MCF 10A (cell line): ENCODE measurements at regions not wholly inside any gene's neighbourhood (a gene's known extent, or its start where the extent isn't known, plus 50 kb on each side); places are given as distances from the start of the nearest gene placed in this dataset.

ENCODE experiments used
- BruUV-seq: library from RNA; stranded (reverse); fragments of 400-500 nt; replicated peaks from 2 replicates; lab custom pipeline; 2021; lab: Mats Ljungman, UMichigan
- CTCF ChIA-PET: fragments of 300-600 bp; sonication (Branson Sonifier 250); formaldehyde crosslinking; extraction: SDS; loops from one replicate; lab custom pipeline; 2021; ENCODE audit warnings: antibody characterized with exemption, inconsistent platforms; lab: Yijun Ruan, JAX
- POLR2A ChIA-PET: fragments of 300-600, 350-650 bp; sonication (Branson Sonifier 250); formaldehyde crosslinking; extraction: SDS; loops from one replicate; lab custom pipeline; 2020; ENCODE audit warnings: antibody characterized with exemption, inconsistent platforms; lab: Yijun Ruan, JAX
- DNase-seq: peaks from one replicate; pipeline ENCODE4 v3.0.0-alpha.2; 2018; ENCODE audit not compliant: unreplicated experiment
- H3K27ac Mint-ChIP-seq: one replicate; pipeline ENCODE4 v1.8.0; 2022; ENCODE audit warnings: mild to moderate bottlenecking, low read depth, mixed read lengths; ENCODE audit not compliant: unreplicated experiment
- H3K27me3 Mint-ChIP-seq: one replicate; pipeline ENCODE4 v1.8.0; 2022; ENCODE audit warnings: mixed read lengths; ENCODE audit not compliant: insufficient read depth, unreplicated experiment
- H3K36me3 Mint-ChIP-seq: one replicate; pipeline ENCODE4 v1.8.0; 2022; ENCODE audit warnings: mild to moderate bottlenecking, moderate library complexity, mixed read lengths; ENCODE audit not compliant: insufficient read depth, unreplicated experiment
- H3K4me1 Mint-ChIP-seq: one replicate; pipeline ENCODE4 v1.8.0; 2022; ENCODE audit warnings: mixed read lengths; ENCODE audit not compliant: insufficient read depth, unreplicated experiment
- H3K4me3 Mint-ChIP-seq: one replicate; pipeline ENCODE4 v1.8.0; 2022; ENCODE audit warnings: mild to moderate bottlenecking, moderate library complexity, mixed read lengths; ENCODE audit not compliant: unreplicated experiment
- H3K9me3 Mint-ChIP-seq: one replicate; pipeline ENCODE4 v1.8.0; 2022; ENCODE audit warnings: mixed read lengths; ENCODE audit not compliant: unreplicated experiment
- intact Hi-C: fragments of 100-400 bp; cut with micrococcal nuclease; formaldehyde crosslinking; loops from 2 replicates; pipeline ENCODE4 v1.14.1; 2022
- TF ChIP-seq, protein P1 (sequence below): fragments of 200-600 bp; IDR thresholded peaks from one replicate; pipeline ENCODE4 v1.8.0; 2022; ENCODE audit warnings: antibody characterized with exemption, mild to moderate bottlenecking; ENCODE audit not compliant: unreplicated experiment

DNA sequence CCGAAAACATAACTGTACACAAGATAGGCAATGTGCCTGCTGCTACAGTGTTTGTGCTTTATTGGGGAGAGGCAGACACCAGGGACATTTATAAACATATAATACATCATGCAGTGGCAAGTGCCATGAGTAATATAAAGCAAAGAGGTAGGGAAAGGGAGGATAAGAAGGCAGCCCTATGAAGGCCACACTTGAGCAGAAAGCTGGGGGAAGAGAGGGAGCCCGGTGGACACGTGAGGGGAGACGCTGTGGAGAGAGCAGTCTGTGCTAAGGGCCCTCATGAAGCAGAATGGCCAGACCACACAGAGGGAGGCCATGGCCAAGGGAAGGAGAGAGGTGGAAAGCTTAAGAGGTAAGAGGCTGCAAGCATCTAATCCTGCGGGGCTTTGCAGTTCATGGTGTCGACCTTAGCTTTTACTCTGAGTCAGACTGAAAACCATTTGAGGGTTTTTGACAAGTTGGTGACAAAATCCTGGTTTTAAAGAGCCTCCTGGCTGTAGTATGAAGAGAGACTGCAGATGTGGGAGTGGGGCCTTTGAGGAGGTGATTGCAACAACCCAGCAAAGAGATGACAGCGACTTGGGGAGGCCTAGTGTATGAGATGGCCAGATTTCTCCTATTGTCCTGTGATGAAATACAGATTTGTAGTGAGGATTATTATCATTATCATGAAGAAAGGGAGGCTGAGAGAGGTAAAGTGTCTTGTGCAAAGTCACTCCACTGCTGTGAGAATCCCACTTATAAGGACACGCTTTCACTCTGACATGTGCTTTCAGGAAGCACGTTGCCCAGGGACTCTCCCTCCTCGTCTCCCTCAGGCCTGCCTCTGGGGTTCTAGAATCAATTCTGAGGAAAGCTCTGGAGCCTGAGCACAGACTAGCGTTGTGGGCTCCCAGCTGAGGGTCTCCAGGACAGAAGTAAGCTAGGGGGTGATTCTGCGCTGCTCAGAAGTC is 192.9 kb downstream of the RHOU start:
- DNase-seq, result no peak
- Mint-ChIP-seq H3K4me1 (no peaks in the 10 kb centered on the region), H3K36me3 (peaks cover 4% of the 10 kb centered on the region), H3K27me3 (peaks cover 47% of the 10 kb centered on the region), H3K27ac (no peak overlapping the region), H3K4me3 (no peak overlapping the region), H3K9me3 (no peaks in the 10 kb centered on the region)
- POLR2A ChIA-PET, result interaction anchor here (0.7 to 1.4 kb wide), 2 partner anchors 14 to 219 kb away, joined by 3 read pairs; no protein-coding TSS in a partner anchor
- intact Hi-C loops, result no loop called here
- BruUV-seq, result no TSS peak
- CTCF ChIA-PET, result interaction anchor here (0.6 kb wide), 1 partner anchor 327 kb away, joined by 3 read pairs; no protein-coding TSS in a partner anchor
- TF ChIP-seq, protein P1, sequence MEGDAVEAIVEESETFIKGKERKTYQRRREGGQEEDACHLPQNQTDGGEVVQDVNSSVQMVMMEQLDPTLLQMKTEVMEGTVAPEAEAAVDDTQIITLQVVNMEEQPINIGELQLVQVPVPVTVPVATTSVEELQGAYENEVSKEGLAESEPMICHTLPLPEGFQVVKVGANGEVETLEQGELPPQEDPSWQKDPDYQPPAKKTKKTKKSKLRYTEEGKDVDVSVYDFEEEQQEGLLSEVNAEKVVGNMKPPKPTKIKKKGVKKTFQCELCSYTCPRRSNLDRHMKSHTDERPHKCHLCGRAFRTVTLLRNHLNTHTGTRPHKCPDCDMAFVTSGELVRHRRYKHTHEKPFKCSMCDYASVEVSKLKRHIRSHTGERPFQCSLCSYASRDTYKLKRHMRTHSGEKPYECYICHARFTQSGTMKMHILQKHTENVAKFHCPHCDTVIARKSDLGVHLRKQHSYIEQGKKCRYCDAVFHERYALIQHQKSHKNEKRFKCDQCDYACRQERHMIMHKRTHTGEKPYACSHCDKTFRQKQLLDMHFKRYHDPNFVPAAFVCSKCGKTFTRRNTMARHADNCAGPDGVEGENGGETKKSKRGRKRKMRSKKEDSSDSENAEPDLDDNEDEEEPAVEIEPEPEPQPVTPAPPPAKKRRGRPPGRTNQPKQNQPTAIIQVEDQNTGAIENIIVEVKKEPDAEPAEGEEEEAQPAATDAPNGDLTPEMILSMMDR, result no peak

DNA sequence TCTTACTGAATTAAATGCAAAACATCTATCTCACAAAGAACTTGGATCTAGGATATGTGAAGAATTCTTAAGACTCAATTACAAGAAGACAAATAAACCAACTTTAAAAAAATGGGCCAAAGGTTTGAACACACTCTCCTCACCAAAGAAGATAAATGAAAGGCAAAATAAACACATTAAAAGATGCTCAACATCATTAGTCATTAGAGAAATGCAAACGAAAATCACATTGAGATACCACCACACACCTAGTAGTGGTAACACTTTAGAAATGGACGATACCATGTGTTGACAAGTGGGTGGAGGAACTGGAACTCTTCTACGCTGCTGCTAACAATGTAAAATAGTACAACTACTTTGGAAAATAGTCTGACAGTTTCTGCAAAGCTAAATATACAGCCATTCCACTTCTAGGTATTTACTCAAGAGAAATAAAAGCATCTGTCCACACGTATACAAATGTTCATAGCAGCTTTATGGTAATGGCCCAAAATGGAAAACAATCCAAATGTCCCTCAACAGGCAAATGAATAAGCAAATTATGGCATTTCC is 194.3 kb downstream of the RHOU start:
- POLR2A ChIA-PET, result interaction anchor here (0.9 to 1.1 kb wide), 2 partner anchors 13 to 105 kb away, joined by 3 read pairs; no protein-coding TSS in a partner anchor
- CTCF ChIA-PET, result interaction anchor here (0.6 to 0.9 kb wide), 3 partner anchors 23 to 326 kb away, joined by 3 to 4 read pairs (median 3); no protein-coding TSS in a partner anchor
- no peaks in the 10 kb centered on the region for H3K9me3 Mint-ChIP-seq
- intact Hi-C loops, result no loop called here
- TF ChIP-seq, protein P1, result no peak
- H3K36me3 Mint-ChIP-seq, result peaks cover 4% of the 10 kb centered on the region
- no peak for DNase-seq
- BruUV-seq, result no TSS peak
- peaks cover 61% of the 10 kb centered on the region for H3K27me3 Mint-ChIP-seq
- H3K27ac Mint-ChIP-seq, result no peak overlapping the region
- H3K4me1 Mint-ChIP-seq, result no peaks in the 10 kb centered on the region
- H3K4me3 Mint-ChIP-seq, result no peak overlapping the region

DNA sequence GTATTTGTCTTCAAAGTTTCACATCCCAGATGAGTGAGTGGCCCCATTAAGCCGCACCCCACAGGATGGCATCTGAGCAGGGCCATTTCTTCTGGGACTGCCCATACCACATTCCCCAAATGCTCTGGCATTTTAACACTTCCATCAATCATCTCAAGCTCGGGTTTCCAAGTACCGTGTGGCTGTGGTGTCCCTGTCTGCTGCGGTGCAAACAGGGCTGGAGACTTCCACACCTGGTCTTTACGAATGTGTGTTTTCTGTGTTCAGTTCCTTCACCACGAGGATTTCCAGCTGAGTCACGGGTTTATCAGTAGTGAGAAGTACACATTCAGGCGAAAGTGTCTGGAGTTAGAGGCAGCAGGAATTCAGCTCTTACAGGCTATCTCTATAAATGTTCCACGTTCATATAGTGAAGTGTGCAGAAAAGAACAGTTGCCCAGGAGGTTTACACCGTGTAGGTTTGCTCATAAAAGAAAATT is 195.2 kb downstream of the RHOU start:
- ChIA-PET POLR2A (interaction anchor here (0.7 to 1.2 kb wide), 3 partner anchors 28 to 298 kb away, joined by 3 to 4 read pairs (median 4); no protein-coding TSS in a partner anchor), CTCF (interaction anchor here (0.6 to 1.8 kb wide), 3 partner anchors 8 to 57 kb away, joined by 3 to 4 read pairs (median 4); no protein-coding TSS in a partner anchor)
- H3K4me1 Mint-ChIP-seq, result no peaks in the 10 kb centered on the region
- no TSS peak for BruUV-seq
- no peak overlapping the region for H3K4me3 Mint-ChIP-seq
- peaks cover 4% of the 10 kb centered on the region for H3K36me3 Mint-ChIP-seq
- no peak overlapping the region for H3K27ac Mint-ChIP-seq
- no peak for DNase-seq
- H3K9me3 Mint-ChIP-seq, result no peaks in the 10 kb centered on the region
- peaks cover 61% of the 10 kb centered on the region for H3K27me3 Mint-ChIP-seq
- intact Hi-C loops, result no loop called here
- TF ChIP-seq, protein P1, result no peak

DNA sequence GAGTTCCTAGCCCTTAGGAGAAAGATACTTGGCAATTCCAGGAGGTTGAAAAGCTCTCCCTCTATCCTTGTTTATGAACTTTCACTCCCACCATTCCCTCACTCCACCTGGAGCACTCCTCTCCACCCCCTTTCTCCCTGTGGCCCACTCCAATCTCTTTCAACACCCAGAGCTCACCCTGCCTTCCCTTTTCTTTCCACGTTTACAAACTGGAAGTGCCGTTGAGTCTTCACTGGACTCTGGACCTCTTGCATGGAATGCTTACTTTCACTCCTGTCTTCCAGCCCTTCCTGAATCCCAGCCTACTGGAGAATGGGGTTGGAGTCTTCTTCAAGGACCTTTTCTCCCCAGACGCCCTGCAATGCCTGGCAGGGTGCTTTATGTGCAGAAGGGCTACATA is 198.5 kb downstream of the RHOU start:
- Mint-ChIP-seq H3K9me3 (no peaks in the 10 kb centered on the region), H3K36me3 (no peaks in the 10 kb centered on the region), H3K27me3 (peaks cover 50% of the 10 kb centered on the region), H3K4me3 (no peak overlapping the region), H3K27ac (no peak overlapping the region), H3K4me1 (peaks cover 7% of the 10 kb centered on the region)
- CTCF ChIA-PET, result no interaction called here
- POLR2A ChIA-PET, result interaction anchor here (0.6 kb wide), 1 partner anchor 477 kb away, joined by 3 read pairs; no protein-coding TSS in a partner anchor
- no TSS peak for BruUV-seq
- intact Hi-C loops, result no loop called here
- TF ChIP-seq, protein P1, result no peak
- no peak for DNase-seq
